Endothelial cell of umbilical vein (primary cell): ENCODE measurements at regions not wholly inside any gene's neighbourhood (a gene's known extent, or its start where the extent isn't known, plus 50 kb on each side); places are given as distances from the start of the nearest gene placed in this dataset.

Experiments
- BruUV-seq: library from RNA; stranded (reverse); fragments of 400-500 nt; replicated peaks from 2 replicates; lab custom pipeline; 2021; lab: Mats Ljungman, UMichigan
- CTCF ChIA-PET: fragments of 300-600, 350-600 bp; sonication (Branson Sonifier 250); formaldehyde crosslinking; loops from one replicate; lab custom pipeline; 2021; ENCODE audit warnings: antibody characterized with exemption, inconsistent platforms; lab: Charles Lee
- POLR2A ChIA-PET: fragments of 300-600, 350-600 bp; sonication (Branson Sonifier 250); formaldehyde crosslinking; loops from one replicate; lab custom pipeline; 2021; ENCODE audit warnings: antibody characterized with exemption, inconsistent platforms; lab: Charles Lee
- DNase-seq: peaks from one replicate; pipeline ENCODE4 v3.0.0-alpha.2; 2011; ENCODE audit warnings: low read depth, low spot score
- FAIRE-seq: peaks from 2 replicates; lab custom pipeline; 2011; peaks lifted over from hg19 to GRCh38; lab: Jason Lieb, UNC
- H2AFZ ChIP-seq: 2 replicates; pipeline ENCODE4 v1.6.0; 2012; ENCODE audit warnings: low read depth, low read length, control low read depth, inconsistent platforms
- H3K27ac ChIP-seq: 2 replicates; pipeline ENCODE4 v1.5.1; 2011; ENCODE audit warnings: low read depth, mild to moderate bottlenecking, control low read depth, low read length, moderate library complexity; ENCODE audit not compliant: insufficient read depth
- H3K27me3 ChIP-seq, 2 experiments: 2 replicates each; pipeline versions ENCODE4 v1.6.0 to v1.6.1; 2011; ENCODE audit warnings: low read length in 2 of 2, mixed read lengths in 1 of 2; ENCODE audit not compliant: control insufficient read depth in 2 of 2, insufficient read depth in 2 of 2
- H3K36me3 ChIP-seq, 2 experiments: 2 replicates in 1 of 2; 3 replicates in 1 of 2; pipeline ENCODE4 v1.5.1; 2011; ENCODE audit warnings: low read length in 2 of 2, mild to moderate bottlenecking in 1 of 2, moderate library complexity in 1 of 2; ENCODE audit not compliant: control insufficient read depth in 2 of 2, insufficient read depth in 2 of 2; ENCODE audit errors: extremely low read depth in 1 of 2
- H3K4me1 ChIP-seq: 3 replicates; pipeline ENCODE4 v1.5.1; 2011; ENCODE audit warnings: mild to moderate bottlenecking, low read length; ENCODE audit not compliant: control insufficient read depth, insufficient read depth; ENCODE audit errors: extremely low read depth
- H3K4me2 ChIP-seq: 2 replicates; pipeline ENCODE4 v1.6.1; 2011; ENCODE audit warnings: low read length, control low read depth, mixed read lengths; ENCODE audit not compliant: insufficient read depth
- H3K4me3 ChIP-seq, 3 experiments: fragments of 200-600 bp in 1 of 3; sonication (generic), shearing (Covaris generic) in 1 of 3; replicated peaks in 1 of 3; 2 replicates each; pipeline ENCODE4 v1.5.1; 2011 to 2016; ENCODE audit warnings: control low read depth in 3 of 3, low read length in 3 of 3, mild to moderate bottlenecking in 2 of 3, inconsistent platforms in 1 of 3, low read depth in 1 of 3, moderate library complexity in 1 of 3; ENCODE audit not compliant: insufficient read depth in 1 of 3
- H3K79me2 ChIP-seq: 2 replicates; pipeline ENCODE4 v1.6.0; 2012; ENCODE audit warnings: low read length, inconsistent platforms; ENCODE audit not compliant: control insufficient read depth, insufficient read depth
- H3K9ac ChIP-seq: replicated peaks from 2 replicates; pipeline ENCODE3; 2011; ENCODE audit warnings: low read length, control low read depth; ENCODE audit not compliant: insufficient read depth; ENCODE audit errors: extremely low read depth
- H3K9me1 ChIP-seq: replicated peaks from 3 replicates; pipeline ENCODE4 v1.6.0; 2011; ENCODE audit warnings: mild to moderate bottlenecking, low read length; ENCODE audit not compliant: control insufficient read depth, insufficient read depth; ENCODE audit errors: extremely low read depth
- H3K9me3 ChIP-seq: replicated peaks from 2 replicates; pipeline ENCODE4 v1.5.1; 2012; ENCODE audit warnings: low read length, inconsistent platforms; ENCODE audit not compliant: control insufficient read depth, insufficient read depth
- H4K20me1 ChIP-seq: replicated peaks from 2 replicates; pipeline ENCODE3; 2011; ENCODE audit warnings: mild to moderate bottlenecking, low read length; ENCODE audit not compliant: control insufficient read depth, insufficient read depth; ENCODE audit errors: extremely low read depth
- CTCF ChIP-seq, 2 donors: IDR thresholded peaks; 1 replicate in 1 of 2; 2 replicates in 1 of 2; pipeline ENCODE4 v1.5.1; 2011; ENCODE audit warnings: low read length in 2 of 2, mild to moderate bottlenecking in 2 of 2, moderate library complexity in 2 of 2, control low read depth in 1 of 2, inconsistent platforms in 1 of 2, low read depth in 1 of 2; ENCODE audit not compliant: insufficient read depth in 1 of 2; ENCODE audit errors: extremely low read depth in 1 of 2
- EZH2 ChIP-seq: IDR thresholded peaks from 2 replicates; pipeline ENCODE4 v1.6.1; 2012; ENCODE audit warnings: borderline replicate concordance, low read depth, mild to moderate bottlenecking, moderate library complexity, low read length, inconsistent platforms; ENCODE audit not compliant: severe bottlenecking
- FOS ChIP-seq: IDR thresholded peaks from 2 replicates; pipeline ENCODE4 v1.6.1; 2011; ENCODE audit warnings: mild to moderate bottlenecking, low read length, moderate library complexity, borderline replicate concordance; ENCODE audit not compliant: insufficient read depth
- GATA2 ChIP-seq: IDR thresholded peaks from 2 replicates; pipeline ENCODE4 v1.7.0; 2011; ENCODE audit warnings: low read depth, mild to moderate bottlenecking, moderate library complexity, mixed read lengths, low read length; ENCODE audit not compliant: insufficient read length, insufficient read depth
- JUN ChIP-seq: IDR thresholded peaks from 2 replicates; pipeline ENCODE4 v1.6.1; 2011; ENCODE audit warnings: borderline replicate concordance, low read depth; ENCODE audit not compliant: insufficient read length, insufficient read depth
- MAX ChIP-seq: IDR thresholded peaks from 2 replicates; pipeline ENCODE4 v1.6.1; 2011; ENCODE audit not compliant: insufficient read depth, insufficient read length
- MYC ChIP-seq: IDR thresholded peaks from one replicate; pipeline ENCODE4 v1.6.1; 2011; ENCODE audit warnings: mild to moderate bottlenecking, low read depth, low read length
- POLR2A ChIP-seq: IDR thresholded peaks from 2 replicates; pipeline ENCODE4 v1.6.1; 2012; ENCODE audit warnings: low read depth, mild to moderate bottlenecking, control low read depth, low read length
- POLR2AphosphoS5 ChIP-seq: IDR thresholded peaks from 2 replicates; pipeline ENCODE4 v1.6.1; 2012; ENCODE audit warnings: low read depth, mild to moderate bottlenecking, control low read depth, low read length, moderate library complexity; ENCODE audit not compliant: insufficient read depth
- dilution Hi-C: fragments of 300-500 bp; cut with MboI; formaldehyde crosslinking; loops from one replicate; pipeline ENCODE4 v1.15.0; 2019; ENCODE audit warnings: low sequenced_read_pairs; ENCODE audit not compliant: extremely low pct_ligation_motif_present
- intact Hi-C: fragments of 100-400 bp; cut with micrococcal nuclease; formaldehyde crosslinking; loops from one replicate; pipeline ENCODE4 v1.10.0; 2022

- Histone ChIP-seq H3K4me1 (no peaks in the 10 kb centered on the region), H3K4me3 (no peak overlapping the region), H3K27ac (no peak overlapping the region), H3K27me3 (no peaks in the 10 kb centered on the region), H2AFZ (no peak overlapping the region), H3K9ac (no peak overlapping the region), H3K36me3 (no peaks in the 10 kb centered on the region), H3K9me1 (no peaks in the 10 kb centered on the region), H3K79me2 (no peaks in the 10 kb centered on the region), H3K4me2 (no peak overlapping the region), H3K9me3 (no peaks in the 10 kb centered on the region), H4K20me1 (no peaks in the 10 kb centered on the region)
- dilution Hi-C loops, result no loop called here
- no peak for DNase-seq
- BruUV-seq, result no TSS peak
- TF ChIP-seq MYC (no peak), CTCF (IDR thresholded peaks at IDR 0.05; ENCODE audit: extremely low read depth in 1 of 2, insufficient read depth in 1 of 2, low read depth in 1 of 2, low read length in 2 of 2) (no peak), POLR2AphosphoS5 (no peak), JUN (no peak), POLR2A (no peak), MAX (no peak), EZH2 (no peak), GATA2 (no peak), FOS (no peak)
- CTCF ChIA-PET, result no interaction called here
- intact Hi-C loops, result no loop called here
- FAIRE-seq, result no peak
- POLR2A ChIA-PET, result no interaction called here
Measured at GRCh38 chr12:124168016-124168786, 126.7 kb upstream of the RFLNA start.
